Trophoblast cell (in vitro differentiated cells and primary cell): ENCODE measurements at regions not wholly inside any gene's neighbourhood (a gene's known extent, or its start where the extent isn't known, plus 50 kb on each side); places are given as distances from the start of the nearest gene placed in this dataset.

ENCODE experiments used
- DNase-seq, 2 donors: peaks; one replicate each; pipeline ENCODE4 v3.0.0-alpha.2; 2016
- H2AFZ ChIP-seq: 2 replicates; pipeline ENCODE4 v1.6.1; 2013; ENCODE audit warnings: low read length, moderate library complexity, mild to moderate bottlenecking; ENCODE audit not compliant: insufficient read depth, poor library complexity
- H2AK5ac ChIP-seq: 2 replicates; pipeline ENCODE4 v1.6.1; 2013; ENCODE audit warnings: mild to moderate bottlenecking, low read length
- H2BK120ac ChIP-seq: 2 replicates; pipeline ENCODE4 v1.6.1; 2013; ENCODE audit warnings: low read length, mild to moderate bottlenecking, moderate library complexity; ENCODE audit not compliant: insufficient read depth, poor library complexity
- H2BK12ac ChIP-seq: 2 replicates; pipeline ENCODE4 v1.6.1; 2013; ENCODE audit warnings: mild to moderate bottlenecking, low read length, moderate library complexity
- H2BK5ac ChIP-seq: 2 replicates; pipeline ENCODE4 v1.6.1; 2013; ENCODE audit warnings: low read length, low read depth, moderate library complexity, mild to moderate bottlenecking; ENCODE audit not compliant: poor library complexity
- H3K14ac ChIP-seq: 2 replicates; pipeline ENCODE4 v1.6.1; 2013; ENCODE audit warnings: mild to moderate bottlenecking, low read length
- H3K18ac ChIP-seq: 2 replicates; pipeline ENCODE4 v1.6.1; 2013; ENCODE audit warnings: mild to moderate bottlenecking, low read length
- H3K23ac ChIP-seq: 2 replicates; pipeline ENCODE4 v1.6.1; 2013; ENCODE audit warnings: low read length
- H3K27ac ChIP-seq: 2 replicates; pipeline ENCODE4 v1.5.1; 2013; ENCODE audit warnings: low read depth, mild to moderate bottlenecking, inconsistent platforms, low read length, moderate library complexity
- H3K27me3 ChIP-seq: 2 replicates; pipeline ENCODE4 v1.6.1; 2013; ENCODE audit warnings: inconsistent platforms, mild to moderate bottlenecking, low read length, moderate library complexity; ENCODE audit not compliant: insufficient read depth
- H3K36me3 ChIP-seq, 2 experiments: 1 replicate in 1 of 2; 2 replicates in 1 of 2; pipeline ENCODE4 v1.6.1; 2013; ENCODE audit warnings: low read length in 2 of 2, mild to moderate bottlenecking in 2 of 2, moderate library complexity in 1 of 2; ENCODE audit not compliant: insufficient read depth in 2 of 2, control insufficient read depth in 1 of 2
- H3K4ac ChIP-seq: 2 replicates; pipeline ENCODE4 v1.6.1; 2013; ENCODE audit warnings: low read depth, mild to moderate bottlenecking, low read length, moderate library complexity
- H3K4me1 ChIP-seq, 2 experiments: 1 replicate in 1 of 2; 2 replicates in 1 of 2; pipeline ENCODE4 v1.6.1; 2013; ENCODE audit warnings: low read length in 2 of 2, mild to moderate bottlenecking in 2 of 2, moderate library complexity in 1 of 2; ENCODE audit not compliant: insufficient read depth in 2 of 2, control insufficient read depth in 1 of 2
- H3K4me2 ChIP-seq: 2 replicates; pipeline ENCODE4 v1.6.1; 2013; ENCODE audit warnings: inconsistent platforms, mild to moderate bottlenecking, low read length, moderate library complexity
- H3K4me3 ChIP-seq: 2 replicates; pipeline ENCODE4 v1.5.1; 2013; ENCODE audit warnings: mild to moderate bottlenecking, low read depth, low read length, inconsistent platforms
- H3K79me1 ChIP-seq: one replicate; pipeline ENCODE4 v1.6.1; 2013; ENCODE audit warnings: low read length
- H3K79me2 ChIP-seq: 2 replicates; pipeline ENCODE4 v1.6.1; 2013; ENCODE audit warnings: low read length, mild to moderate bottlenecking; ENCODE audit not compliant: control insufficient read depth, insufficient read depth, poor library complexity
- H3K9ac ChIP-seq: 2 replicates; pipeline ENCODE4 v1.6.1; 2013; ENCODE audit warnings: mild to moderate bottlenecking, low read length
- H3K9me3 ChIP-seq: 2 replicates; pipeline ENCODE4 v1.6.1; 2013; ENCODE audit warnings: low read depth, mild to moderate bottlenecking, control low read depth, inconsistent platforms, low read length; ENCODE audit not compliant: insufficient read depth
- H4K12ac ChIP-seq: 2 replicates; pipeline ENCODE4 v1.6.1; 2013; ENCODE audit warnings: low read depth, mild to moderate bottlenecking, low read length, moderate library complexity
- H4K8ac ChIP-seq: 2 replicates; pipeline ENCODE4 v1.6.1; 2013; ENCODE audit warnings: low read depth, mild to moderate bottlenecking, low read length, moderate library complexity
- H4K91ac ChIP-seq: one replicate; pipeline ENCODE4 v1.6.1; 2013; ENCODE audit warnings: low read depth, mild to moderate bottlenecking, low read length, moderate library complexity
- WGBS: extraction: QIAGEN DNeasy Blood & Tissue Kit; methylation state at CpG from one replicate; pipeline ENCODE4 v1.1.7; 2013; ENCODE audit warnings: missing lambda C conversion rate; ENCODE audit not compliant: insufficient read length, insufficient coverage; ENCODE audit errors: extremely low coverage; 5-methylcytosine and 5-hydroxymethylcytosine counted together

DNA sequence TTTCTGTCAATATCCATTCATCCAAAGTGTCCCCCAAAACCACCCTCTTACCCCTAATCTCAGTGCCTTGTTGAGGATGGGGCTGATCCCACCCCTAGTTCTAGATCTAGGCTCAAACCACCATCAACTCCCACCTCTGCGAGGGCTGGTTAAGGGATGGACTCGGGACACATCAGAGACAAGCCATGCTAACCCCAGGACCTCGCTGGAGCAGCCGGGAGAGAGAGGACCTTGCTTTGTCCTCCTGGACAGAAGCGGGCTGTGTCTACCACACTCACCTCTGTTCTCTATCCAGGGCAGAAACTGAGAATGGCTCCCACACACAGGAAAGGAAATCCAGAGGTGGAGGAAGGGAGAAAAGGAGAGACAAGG, 90.8 kb upstream of the UQCRFS1 start:
- Histone ChIP-seq H3K4me1 (no peaks in the 10 kb centered on the region), H3K27ac (no peak overlapping the region), H2BK5ac (no peak overlapping the region), H3K36me3 (no peaks in the 10 kb centered on the region), H4K12ac (no peak overlapping the region), H3K23ac (no peak overlapping the region), H3K27me3 (no peaks in the 10 kb centered on the region), H2BK120ac (no peak overlapping the region), H3K4ac (no peak overlapping the region), H3K18ac (no peak overlapping the region), H2BK12ac (no peak overlapping the region), H3K9ac (no peak overlapping the region), H3K4me3 (no peak overlapping the region), H3K14ac (no peak overlapping the region), H3K4me2 (no peak overlapping the region), H3K79me2 (no peaks in the 10 kb centered on the region), H2AK5ac (no peak overlapping the region), H3K9me3 (no peaks in the 10 kb centered on the region), H3K79me1 (no peaks in the 10 kb centered on the region), H4K8ac (no peak overlapping the region), H2AFZ (no peak overlapping the region), H4K91ac (no peak overlapping the region)
- WGBS = no CpG with 5 or more reads among the region's 5 CpGs
- DNase-seq = no peak

DNA sequence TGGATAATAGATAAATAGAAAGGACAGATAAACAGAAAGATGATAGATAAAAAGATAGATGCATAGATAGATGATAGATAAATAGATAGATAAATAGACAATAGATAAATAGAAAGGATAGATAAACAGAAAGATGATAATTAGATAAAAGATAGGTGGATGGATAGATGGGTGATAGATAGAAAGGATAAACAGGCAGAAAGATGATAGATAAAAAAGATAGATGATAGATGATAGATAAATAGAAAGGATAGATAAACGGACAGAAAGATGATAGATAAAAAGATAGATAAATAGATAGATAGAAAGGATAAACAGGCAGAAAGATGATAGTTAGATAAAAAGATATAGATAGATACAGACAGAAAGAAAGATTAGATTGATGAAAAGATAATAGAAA, 92.3 kb upstream of the UQCRFS1 start:
- H3K14ac ChIP-seq = no peak overlapping the region
- H3K4ac ChIP-seq = no peak overlapping the region
- H3K4me1 ChIP-seq = no peaks in the 10 kb centered on the region
- no peak overlapping the region for H2AK5ac ChIP-seq
- no peak overlapping the region for H3K4me2 ChIP-seq
- DNase-seq = no peak
- H3K9ac ChIP-seq = no peak overlapping the region
- 100% methylated on average over 1 of the region's 1 CpG for WGBS
- H3K9me3 ChIP-seq = no peaks in the 10 kb centered on the region
- no peak overlapping the region for H4K12ac ChIP-seq
- H3K23ac ChIP-seq = no peak overlapping the region
- no peak overlapping the region for H2BK5ac ChIP-seq
- H2BK120ac ChIP-seq = no peak overlapping the region
- H3K79me2 ChIP-seq = no peaks in the 10 kb centered on the region
- no peaks in the 10 kb centered on the region for H3K27me3 ChIP-seq
- no peak overlapping the region for H3K27ac ChIP-seq
- H2BK12ac ChIP-seq = no peak overlapping the region
- no peaks in the 10 kb centered on the region for H3K36me3 ChIP-seq
- H4K8ac ChIP-seq = no peak overlapping the region
- H2AFZ ChIP-seq = no peak overlapping the region
- H3K18ac ChIP-seq = no peak overlapping the region
- H4K91ac ChIP-seq = no peak overlapping the region
- H3K79me1 ChIP-seq = no peaks in the 10 kb centered on the region
- no peak overlapping the region for H3K4me3 ChIP-seq

DNA sequence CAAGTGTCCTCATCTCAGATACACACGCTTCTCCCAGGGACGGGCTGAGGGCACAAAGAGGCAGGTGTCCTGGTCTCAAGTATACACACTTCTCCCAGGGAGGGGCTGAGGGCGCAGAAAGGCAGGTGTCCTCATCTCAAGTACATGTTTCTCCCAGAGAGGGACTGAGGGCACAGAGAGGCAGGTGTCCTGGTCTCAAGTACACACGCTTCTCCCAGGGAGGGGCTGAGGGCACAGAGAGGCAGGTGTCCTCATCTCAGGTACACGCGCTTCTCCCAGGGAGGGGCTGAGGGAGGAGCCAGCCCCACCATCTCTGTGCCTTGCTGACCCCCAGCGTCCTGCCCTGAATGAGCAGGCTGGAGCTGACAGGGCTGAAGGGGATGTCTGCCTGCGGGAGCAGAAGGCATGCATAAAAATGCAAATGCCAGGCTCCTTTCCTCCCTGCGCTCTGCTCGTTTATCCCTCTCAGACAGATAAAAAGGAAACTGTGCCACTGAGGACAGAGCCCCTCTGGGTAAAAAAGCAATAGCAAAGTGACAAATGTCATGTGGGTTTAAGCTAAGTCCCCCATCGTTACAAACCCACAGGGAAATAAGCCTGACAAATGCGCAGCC, 96.1 kb upstream of the UQCRFS1 start:
- Histone ChIP-seq H3K79me1 (no peaks in the 10 kb centered on the region), H3K18ac (no peak overlapping the region), H3K27ac (no peak overlapping the region), H3K79me2 (no peaks in the 10 kb centered on the region), H3K36me3 (no peaks in the 10 kb centered on the region), H2BK12ac (no peak overlapping the region), H3K27me3 (no peaks in the 10 kb centered on the region), H2AFZ (no peak overlapping the region), H3K9ac (no peak overlapping the region), H3K4ac (no peak overlapping the region), H4K12ac (no peak overlapping the region), H3K9me3 (no peaks in the 10 kb centered on the region), H2BK120ac (no peak overlapping the region), H3K4me2 (no peak overlapping the region), H3K4me1 (no peaks in the 10 kb centered on the region), H3K4me3 (no peak overlapping the region), H3K14ac (no peak overlapping the region), H3K23ac (no peak overlapping the region), H2BK5ac (no peak overlapping the region), H2AK5ac (no peak overlapping the region), H4K8ac (no peak overlapping the region), H4K91ac (no peak overlapping the region)
- DNase-seq = no peak
- no CpG with 5 or more reads among the region's 12 CpGs for WGBS

DNA sequence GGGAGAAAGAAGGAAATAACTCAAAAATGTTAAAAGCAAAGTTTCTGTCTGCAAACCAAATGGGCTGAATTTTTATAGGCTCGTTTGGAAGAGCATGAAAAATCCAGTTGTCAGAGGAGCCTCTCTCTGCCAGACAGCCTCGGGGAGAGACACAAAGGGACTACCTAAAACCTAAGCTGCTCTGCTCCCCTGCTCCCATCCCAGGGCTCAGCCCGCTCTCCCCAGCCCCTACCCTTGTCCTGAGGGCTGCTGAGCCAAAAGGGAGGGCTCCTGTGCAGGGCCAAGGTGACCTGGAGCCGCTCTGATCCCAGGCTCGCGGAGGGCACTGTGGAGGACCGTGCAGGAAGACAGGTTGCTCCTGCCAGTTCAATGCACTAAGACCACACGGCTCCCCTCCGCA, 96.7 kb upstream of the UQCRFS1 start:
- Histone ChIP-seq H2AFZ (no peak overlapping the region), H3K23ac (no peak overlapping the region), H3K4me3 (no peak overlapping the region), H3K27ac (no peak overlapping the region), H4K8ac (no peak overlapping the region), H3K36me3 (no peaks in the 10 kb centered on the region), H3K9me3 (no peaks in the 10 kb centered on the region), H3K27me3 (no peaks in the 10 kb centered on the region), H3K9ac (no peak overlapping the region), H3K79me1 (no peaks in the 10 kb centered on the region), H2AK5ac (no peak overlapping the region), H3K4me2 (no peak overlapping the region), H3K18ac (no peak overlapping the region), H3K79me2 (no peaks in the 10 kb centered on the region), H2BK120ac (no peak overlapping the region), H2BK12ac (no peak overlapping the region), H3K14ac (no peak overlapping the region), H3K4me1 (no peaks in the 10 kb centered on the region), H2BK5ac (no peak overlapping the region), H3K4ac (no peak overlapping the region), H4K91ac (no peak overlapping the region), H4K12ac (no peak overlapping the region)
- DNase-seq = no peak
- WGBS = no CpG with 5 or more reads among the region's 9 CpGs
